Esophagus muscularis mucosa (tissue), 2 donors: ENCODE measurements at regions not wholly inside any gene's neighbourhood (a gene's known extent, or its start where the extent isn't known, plus 50 kb on each side); places are given as distances from the start of the nearest gene placed in this dataset.

ENCODE experiments used
- POLR2A ChIP-seq: fragments of 450-650 bp; IDR thresholded peaks from one replicate; pipeline ENCODE4 v1.6.1; 2017; ENCODE audit warnings: antibody characterized with exemption, moderate library complexity, mild to moderate bottlenecking, low read depth
- POLR2AphosphoS5 ChIP-seq, 2 donors: sonication (generic); formaldehyde crosslinking; IDR thresholded peaks; one replicate each; pipeline ENCODE4 v1.6.1; 2017; ENCODE audit warnings: antibody characterized with exemption in 2 of 2

GRCh38 chr6:159100395-159101182, 55.8 kb upstream of the TAGAP start:
- TF ChIP-seq POLR2AphosphoS5 (IDR thresholded peaks at IDR 0.05) = no peak
- no peak for TF ChIP-seq POLR2A
